HL-60 (cell line): ENCODE measurements at regions not wholly inside any gene's neighbourhood (a gene's known extent, or its start where the extent isn't known, plus 50 kb on each side); places are given as distances from the start of the nearest gene placed in this dataset.

ENCODE experiments used
- DNase-seq, 2 experiments: peaks; one replicate each; pipeline ENCODE4 v3.0.0-alpha.2; 2010 to 2020; ENCODE audit warnings: low read depth in 1 of 2, low spot score in 1 of 2
- H3K27ac ChIP-seq: fragments of 250-450 bp; sonication (Bioruptor Pico); replicated peaks from 2 replicates; pipeline ENCODE4 v1.5.1; 2020; ENCODE audit warnings: mild to moderate bottlenecking, moderate library complexity
- H3K27me3 ChIP-seq: fragments of 250-450 bp; sonication (Bioruptor Pico); 2 replicates; pipeline ENCODE4 v1.5.1; 2021; ENCODE audit warnings: mild to moderate bottlenecking, moderate library complexity; ENCODE audit not compliant: insufficient read depth, poor library complexity, severe bottlenecking
- H3K4me3 ChIP-seq: replicated peaks from 2 replicates; pipeline ENCODE4 v1.5.1; 2011; ENCODE audit warnings: mild to moderate bottlenecking, control low read depth, low read length; ENCODE audit not compliant: insufficient read depth
- CTCF ChIP-seq: IDR thresholded peaks from one replicate; pipeline ENCODE4 v1.5.1; 2011; ENCODE audit warnings: low read length, control low read depth, inconsistent platforms; ENCODE audit not compliant: insufficient read depth
- GABPA ChIP-seq: IDR thresholded peaks from 2 replicates; pipeline ENCODE4 v1.6.1; 2012; ENCODE audit warnings: low read depth
- POLR2AphosphoS5 ChIP-seq: IDR thresholded peaks from 2 replicates; pipeline ENCODE4 v1.6.1; 2012; ENCODE audit warnings: low read depth
- REST ChIP-seq: IDR thresholded peaks from 2 replicates; pipeline ENCODE4 v1.6.1; 2012; ENCODE audit warnings: low read depth; ENCODE audit not compliant: insufficient replicate concordance
- SPI1 ChIP-seq: IDR thresholded peaks from 2 replicates; pipeline ENCODE4 v1.6.1; 2012; ENCODE audit warnings: low read depth, mild to moderate bottlenecking, borderline replicate concordance

DNA sequence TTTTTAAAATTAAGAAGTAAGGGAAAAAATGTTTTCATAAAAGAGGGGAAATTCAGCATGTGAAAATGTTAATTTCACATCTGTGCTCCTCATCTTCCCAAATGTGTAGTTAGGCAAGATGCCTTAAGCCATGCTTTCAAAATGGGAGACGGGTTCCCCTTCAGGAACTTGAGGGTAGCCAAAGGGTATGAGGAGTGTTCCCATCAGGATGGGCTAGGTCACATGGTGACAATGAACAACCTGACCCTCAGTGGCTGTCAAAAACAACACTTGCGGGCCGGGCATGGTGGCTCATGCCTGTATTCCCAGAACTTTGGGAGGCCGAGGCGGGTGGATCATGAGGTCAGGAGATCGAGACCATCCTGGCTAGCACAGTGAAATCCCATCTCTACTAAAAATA lies 178.0 kb downstream of the ACTL7B start:
- Histone ChIP-seq H3K27me3 (no peaks in the 10 kb centered on the region), H3K27ac (no peak overlapping the region), H3K4me3 (no peak overlapping the region)
- DNase-seq: no peak
- TF ChIP-seq POLR2AphosphoS5 (no peak), CTCF (no peak), GABPA (no peak)

GRCh38 chr9:108676355-108676754 lies 179.4 kb downstream of the ACTL7B start:
- no peak for DNase-seq
- TF ChIP-seq CTCF: no peak
- TF ChIP-seq GABPA: no peak
- no peak for TF ChIP-seq REST
- no peak for TF ChIP-seq POLR2AphosphoS5
- Histone ChIP-seq H3K27me3 (no peaks in the 10 kb centered on the region), H3K27ac (no peak overlapping the region), H3K4me3 (no peak overlapping the region)

- Histone ChIP-seq H3K4me3 (no peak overlapping the region), H3K27me3 (no peaks in the 10 kb centered on the region), H3K27ac (no peak overlapping the region)
- DNase-seq: no peak
- TF ChIP-seq SPI1 (no peak), CTCF (no peak), REST (no peak), GABPA (no peak), POLR2AphosphoS5 (no peak)
Measured at GRCh38 chr9:108675708-108676107, 180.1 kb downstream of the ACTL7B start.

DNA sequence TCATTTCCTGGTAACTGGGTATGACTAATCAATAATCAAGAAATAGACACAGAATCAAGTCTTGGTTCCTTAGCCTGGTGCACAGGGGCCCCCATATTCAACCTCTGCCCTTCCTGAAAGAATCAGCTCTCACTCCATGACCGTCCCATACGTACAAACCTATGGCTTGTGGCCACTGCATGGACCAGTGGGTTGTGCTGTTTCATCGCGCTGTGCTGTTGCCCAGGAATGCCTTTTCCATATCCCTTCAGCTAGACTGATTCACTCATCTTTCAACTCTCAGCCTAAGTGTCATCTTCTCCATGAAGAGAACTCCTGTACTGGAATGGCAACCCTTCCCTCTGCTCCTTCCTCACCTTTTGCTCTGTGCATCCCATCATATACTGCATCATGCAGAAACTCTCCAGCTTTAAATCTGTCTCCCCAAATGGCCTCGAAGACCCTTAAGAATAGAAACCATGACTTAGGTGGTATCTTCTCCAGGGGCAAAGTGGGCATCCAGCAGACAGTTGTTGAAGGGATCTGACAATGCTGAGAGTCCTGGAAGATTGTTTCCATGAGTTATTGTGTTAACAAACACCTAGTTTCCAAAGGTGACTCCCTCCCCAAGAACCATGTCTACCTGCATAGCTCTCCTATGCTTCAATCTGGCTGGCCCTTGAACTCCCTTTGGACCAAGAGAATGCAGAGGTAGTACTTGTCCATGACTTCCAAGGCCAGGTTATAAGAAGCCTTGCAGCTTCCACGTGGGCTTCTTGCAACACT lies 180.8 kb downstream of the ACTL7B start:
- no peak overlapping the region for H3K4me3 ChIP-seq
- DNase-seq: no peak

More for the DNA sequence above, 180.8 kb downstream of the ACTL7B start:
- Histone ChIP-seq H3K27me3 (no peaks in the 10 kb centered on the region), H3K27ac (no peak overlapping the region)
- TF ChIP-seq GABPA (no peak), CTCF (no peak), POLR2AphosphoS5 (no peak), REST (no peak), SPI1 (no peak)
